ENCODE measurements at regions not wholly inside any gene's neighbourhood (a gene's known extent, or its start where the extent isn't known, plus 50 kb on each side); places are given as distances from the start of the nearest gene placed in this dataset.

DNA sequence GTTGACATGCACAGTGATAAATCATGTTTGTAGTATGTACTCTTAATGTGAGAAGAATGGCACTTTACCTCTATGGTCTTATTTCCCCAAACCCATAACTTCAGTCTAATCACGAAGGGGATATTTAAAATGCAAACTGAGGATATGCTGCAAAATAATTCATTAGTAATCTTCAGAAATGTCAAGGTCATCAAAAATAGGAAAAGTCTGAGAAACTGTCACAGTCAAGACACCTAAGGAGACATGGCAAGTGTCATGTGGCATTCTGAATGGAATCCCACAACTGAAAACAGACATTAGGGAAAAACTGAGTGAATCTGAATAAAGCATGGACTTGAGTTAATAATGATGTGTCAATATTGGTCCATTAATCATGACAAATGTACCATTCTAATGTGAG, 605.5 kb upstream of the ANKRD30A start:
- peaks cover 5% of the 10 kb centered on the region for H3K4me1 ChIP-seq (ENCODE audit: insufficient read depth, low read length)
- H4K20me1 ChIP-seq (ENCODE audit: insufficient read depth, low read length), result no peaks in the 10 kb centered on the region
- no peak overlapping the region for H3K4me3 ChIP-seq (ENCODE audit: insufficient read depth, low read length)
- H2AFZ ChIP-seq (ENCODE audit: low read length), result no peak overlapping the region
- no peaks in the 10 kb centered on the region for H3K79me2 ChIP-seq (ENCODE audit: insufficient read depth, low read length)
- TF ChIP-seq, protein P1, sequence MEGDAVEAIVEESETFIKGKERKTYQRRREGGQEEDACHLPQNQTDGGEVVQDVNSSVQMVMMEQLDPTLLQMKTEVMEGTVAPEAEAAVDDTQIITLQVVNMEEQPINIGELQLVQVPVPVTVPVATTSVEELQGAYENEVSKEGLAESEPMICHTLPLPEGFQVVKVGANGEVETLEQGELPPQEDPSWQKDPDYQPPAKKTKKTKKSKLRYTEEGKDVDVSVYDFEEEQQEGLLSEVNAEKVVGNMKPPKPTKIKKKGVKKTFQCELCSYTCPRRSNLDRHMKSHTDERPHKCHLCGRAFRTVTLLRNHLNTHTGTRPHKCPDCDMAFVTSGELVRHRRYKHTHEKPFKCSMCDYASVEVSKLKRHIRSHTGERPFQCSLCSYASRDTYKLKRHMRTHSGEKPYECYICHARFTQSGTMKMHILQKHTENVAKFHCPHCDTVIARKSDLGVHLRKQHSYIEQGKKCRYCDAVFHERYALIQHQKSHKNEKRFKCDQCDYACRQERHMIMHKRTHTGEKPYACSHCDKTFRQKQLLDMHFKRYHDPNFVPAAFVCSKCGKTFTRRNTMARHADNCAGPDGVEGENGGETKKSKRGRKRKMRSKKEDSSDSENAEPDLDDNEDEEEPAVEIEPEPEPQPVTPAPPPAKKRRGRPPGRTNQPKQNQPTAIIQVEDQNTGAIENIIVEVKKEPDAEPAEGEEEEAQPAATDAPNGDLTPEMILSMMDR (IDR thresholded peaks at IDR 0.05; ENCODE audit: extremely low read depth, low read depth, low read length), result no peak
- H3K4me2 ChIP-seq (ENCODE audit: insufficient read depth, low read length), result no peak overlapping the region
- H3K27me3 ChIP-seq (ENCODE audit: insufficient read depth, low read length), result no peaks in the 10 kb centered on the region
- no peak for DNase-seq (ENCODE audit: insufficient read length, low spot score, missing footprints)
- H3K27ac ChIP-seq (ENCODE audit: low read depth, low read length), result no peak overlapping the region
- H3K36me3 ChIP-seq (ENCODE audit: insufficient read depth, low read length), result no peaks in the 10 kb centered on the region
- no peaks in the 10 kb centered on the region for H3K9me3 ChIP-seq (ENCODE audit: low read depth, low read length)

DNA sequence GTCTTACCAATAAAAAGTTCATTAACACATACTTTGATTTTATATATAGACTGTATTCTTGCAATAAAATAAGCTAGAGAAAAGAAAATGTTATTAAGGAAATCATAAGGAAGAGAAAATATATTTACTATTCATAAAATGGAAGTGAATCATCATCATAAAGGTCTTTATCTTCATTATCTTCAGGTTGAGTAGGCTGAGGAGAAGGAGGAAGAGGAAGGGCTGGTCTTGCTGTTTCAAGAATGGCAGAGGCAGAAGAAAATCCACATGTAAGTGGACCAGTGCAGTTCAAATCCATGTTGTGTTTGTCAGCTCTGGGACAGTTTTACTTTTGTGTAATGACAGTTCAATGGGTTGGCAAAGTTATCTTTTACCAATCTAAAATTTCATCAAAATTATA, 609.1 kb upstream of the ANKRD30A start:
- Histone ChIP-seq H2AFZ (ENCODE audit: low read length) (no peak overlapping the region), H4K20me1 (ENCODE audit: insufficient read depth, low read length) (no peaks in the 10 kb centered on the region), H3K27ac (ENCODE audit: low read depth, low read length) (no peak overlapping the region), H3K79me2 (ENCODE audit: insufficient read depth, low read length) (no peaks in the 10 kb centered on the region), H3K4me2 (ENCODE audit: insufficient read depth, low read length) (no peak overlapping the region), H3K4me3 (ENCODE audit: insufficient read depth, low read length) (no peak overlapping the region), H3K36me3 (ENCODE audit: insufficient read depth, low read length) (no peaks in the 10 kb centered on the region), H3K27me3 (ENCODE audit: insufficient read depth, low read length) (no peaks in the 10 kb centered on the region), H3K9me3 (ENCODE audit: low read depth, low read length) (no peaks in the 10 kb centered on the region), H3K4me1 (ENCODE audit: insufficient read depth, low read length) (peaks cover 5% of the 10 kb centered on the region)
- DNase-seq (ENCODE audit: insufficient read length, low spot score, missing footprints), result peak; percentile 49
- TF ChIP-seq, protein P1 (IDR thresholded peaks at IDR 0.05; ENCODE audit: extremely low read depth, low read depth, low read length), result no peak

DNA sequence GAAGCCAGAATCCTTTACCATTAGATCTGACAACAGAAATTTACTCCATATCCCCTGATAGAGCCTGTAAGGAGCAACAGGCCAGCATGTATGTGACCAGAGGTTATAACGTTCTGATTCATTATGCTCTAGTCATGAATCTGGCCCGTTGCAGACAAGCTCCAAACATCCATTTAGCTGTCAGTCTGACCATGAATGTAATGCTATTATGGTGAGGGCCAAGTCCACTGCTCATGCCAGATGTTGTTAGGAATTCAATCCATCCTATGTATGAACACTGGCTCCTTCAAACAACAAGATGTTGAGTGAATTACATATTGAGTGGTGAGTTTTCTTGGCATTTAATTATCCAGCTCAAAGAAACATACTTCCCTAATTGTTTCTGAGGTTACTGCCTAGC, 610.1 kb upstream of the ANKRD30A start:
- Histone ChIP-seq H3K79me2 (ENCODE audit: insufficient read depth, low read length) (no peaks in the 10 kb centered on the region), H3K4me3 (ENCODE audit: insufficient read depth, low read length) (no peak overlapping the region), H3K4me2 (ENCODE audit: insufficient read depth, low read length) (no peak overlapping the region), H4K20me1 (ENCODE audit: insufficient read depth, low read length) (no peaks in the 10 kb centered on the region), H2AFZ (ENCODE audit: low read length) (peak overlapping the region; percentile 38), H3K4me1 (ENCODE audit: insufficient read depth, low read length) (peaks cover 5% of the 10 kb centered on the region), H3K27me3 (ENCODE audit: insufficient read depth, low read length) (no peaks in the 10 kb centered on the region), H3K27ac (ENCODE audit: low read depth, low read length) (no peak overlapping the region), H3K36me3 (ENCODE audit: insufficient read depth, low read length) (no peaks in the 10 kb centered on the region), H3K9me3 (ENCODE audit: low read depth, low read length) (no peaks in the 10 kb centered on the region)
- TF ChIP-seq, protein P1 (IDR thresholded peaks at IDR 0.05; ENCODE audit: extremely low read depth, low read depth, low read length), result no peak
- no peak for DNase-seq (ENCODE audit: insufficient read length, low spot score, missing footprints)

DNA sequence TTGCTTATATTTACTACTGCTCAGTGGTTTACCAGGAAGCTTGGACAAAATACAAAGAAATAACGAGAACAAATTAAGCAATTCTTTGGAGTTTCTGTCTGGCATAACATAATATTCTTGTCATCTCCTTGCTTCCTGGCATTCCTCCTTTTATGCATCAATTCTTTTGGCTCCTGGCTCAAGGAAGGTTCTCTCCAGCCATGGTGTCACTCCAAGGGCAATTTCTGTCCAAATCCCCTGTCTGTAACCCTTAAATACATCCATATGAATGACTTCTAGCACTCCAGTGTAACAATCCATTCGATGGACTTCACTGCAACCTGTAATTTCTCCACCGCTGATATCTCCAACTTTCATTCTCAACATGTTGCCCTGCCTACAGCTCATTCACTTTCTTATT, 617.7 kb upstream of the ANKRD30A start:
- H3K27ac ChIP-seq (ENCODE audit: low read depth, low read length), result no peak overlapping the region
- H3K4me1 ChIP-seq (ENCODE audit: insufficient read depth, low read length), result no peaks in the 10 kb centered on the region
- no peak overlapping the region for H3K4me2 ChIP-seq (ENCODE audit: insufficient read depth, low read length)
- H3K36me3 ChIP-seq (ENCODE audit: insufficient read depth, low read length), result no peaks in the 10 kb centered on the region
- H3K4me3 ChIP-seq (ENCODE audit: insufficient read depth, low read length), result no peak overlapping the region
- H4K20me1 ChIP-seq (ENCODE audit: insufficient read depth, low read length), result no peaks in the 10 kb centered on the region
- no peaks in the 10 kb centered on the region for H3K9me3 ChIP-seq (ENCODE audit: low read depth, low read length)
- H2AFZ ChIP-seq (ENCODE audit: low read length), result peak overlapping the region; percentile 9
- no peaks in the 10 kb centered on the region for H3K79me2 ChIP-seq (ENCODE audit: insufficient read depth, low read length)
- no peaks in the 10 kb centered on the region for H3K27me3 ChIP-seq (ENCODE audit: insufficient read depth, low read length)
- TF ChIP-seq, protein P1 (IDR thresholded peaks at IDR 0.05; ENCODE audit: extremely low read depth, low read depth, low read length), result no peak
- no peak for DNase-seq (ENCODE audit: insufficient read length, low spot score, missing footprints)

All from osteoblast (primary cell).